MCF 10A (cell line): ENCODE measurements at regions not wholly inside any gene's neighbourhood (a gene's known extent, or its start where the extent isn't known, plus 50 kb on each side); places are given as distances from the start of the nearest gene placed in this dataset.

ENCODE experiments used
- BruUV-seq: library from RNA; stranded (reverse); fragments of 400-500 nt; replicated peaks from 2 replicates; lab custom pipeline; 2021; lab: Mats Ljungman, UMichigan
- CTCF ChIA-PET: fragments of 300-600 bp; sonication (Branson Sonifier 250); formaldehyde crosslinking; extraction: SDS; loops from one replicate; lab custom pipeline; 2021; ENCODE audit warnings: antibody characterized with exemption, inconsistent platforms; lab: Yijun Ruan, JAX
- POLR2A ChIA-PET: fragments of 300-600, 350-650 bp; sonication (Branson Sonifier 250); formaldehyde crosslinking; extraction: SDS; loops from one replicate; lab custom pipeline; 2020; ENCODE audit warnings: antibody characterized with exemption, inconsistent platforms; lab: Yijun Ruan, JAX
- DNase-seq: peaks from one replicate; pipeline ENCODE4 v3.0.0-alpha.2; 2018; ENCODE audit not compliant: unreplicated experiment
- H3K27ac Mint-ChIP-seq: one replicate; pipeline ENCODE4 v1.8.0; 2022; ENCODE audit warnings: mild to moderate bottlenecking, low read depth, mixed read lengths; ENCODE audit not compliant: unreplicated experiment
- H3K27me3 Mint-ChIP-seq: one replicate; pipeline ENCODE4 v1.8.0; 2022; ENCODE audit warnings: mixed read lengths; ENCODE audit not compliant: insufficient read depth, unreplicated experiment
- H3K36me3 Mint-ChIP-seq: one replicate; pipeline ENCODE4 v1.8.0; 2022; ENCODE audit warnings: mild to moderate bottlenecking, moderate library complexity, mixed read lengths; ENCODE audit not compliant: insufficient read depth, unreplicated experiment
- H3K4me1 Mint-ChIP-seq: one replicate; pipeline ENCODE4 v1.8.0; 2022; ENCODE audit warnings: mixed read lengths; ENCODE audit not compliant: insufficient read depth, unreplicated experiment
- H3K4me3 Mint-ChIP-seq: one replicate; pipeline ENCODE4 v1.8.0; 2022; ENCODE audit warnings: mild to moderate bottlenecking, moderate library complexity, mixed read lengths; ENCODE audit not compliant: unreplicated experiment
- H3K9me3 Mint-ChIP-seq: one replicate; pipeline ENCODE4 v1.8.0; 2022; ENCODE audit warnings: mixed read lengths; ENCODE audit not compliant: unreplicated experiment
- CTCF ChIP-seq: fragments of 200-600 bp; IDR thresholded peaks from one replicate; pipeline ENCODE4 v1.8.0; 2022; ENCODE audit warnings: antibody characterized with exemption, mild to moderate bottlenecking; ENCODE audit not compliant: unreplicated experiment
- intact Hi-C: fragments of 100-400 bp; cut with micrococcal nuclease; formaldehyde crosslinking; loops from 2 replicates; pipeline ENCODE4 v1.14.1; 2022

- CTCF ChIA-PET = interaction anchor here (0.6 kb wide), 1 partner anchor 101 kb away, joined by 4 read pairs; no protein-coding TSS in a partner anchor
- Mint-ChIP-seq H3K36me3 (no peaks in the 10 kb centered on the region), H3K9me3 (no peaks in the 10 kb centered on the region), H3K27me3 (no peaks in the 10 kb centered on the region), H3K4me1 (no peaks in the 10 kb centered on the region), H3K27ac (no peak overlapping the region), H3K4me3 (no peak overlapping the region)
- POLR2A ChIA-PET = interaction anchor here (1.0 kb wide), 1 partner anchor 10 kb away, joined by 3 read pairs; no protein-coding TSS in a partner anchor
- no TSS peak for BruUV-seq
- no peak for DNase-seq
- intact Hi-C loops = no loop called here
- no peak for TF ChIP-seq CTCF
Measured at GRCh38 chr13:67769987-67770341, 539.8 kb upstream of the PCDH9 start.

- no peak for DNase-seq
- no peaks in the 10 kb centered on the region for H3K9me3 Mint-ChIP-seq
- ChIA-PET POLR2A (interaction anchor here (1.0 kb wide), 1 partner anchor 11 kb away, joined by 3 read pairs; no protein-coding TSS in a partner anchor), CTCF (no interaction called here)
- intact Hi-C loops = no loop called here
- no peak overlapping the region for H3K27ac Mint-ChIP-seq
- no peaks in the 10 kb centered on the region for H3K36me3 Mint-ChIP-seq
- no peak overlapping the region for H3K4me3 Mint-ChIP-seq
- H3K4me1 Mint-ChIP-seq = no peaks in the 10 kb centered on the region
- no TSS peak for BruUV-seq
- no peak for TF ChIP-seq CTCF
- H3K27me3 Mint-ChIP-seq = no peaks in the 10 kb centered on the region
Measured at GRCh38 chr13:67769063-67769986, 539.2 kb upstream of the PCDH9 start.

GRCh38 chr13:67763984-67764383, 533.8 kb upstream of the PCDH9 start:
- Mint-ChIP-seq H3K4me1 (no peaks in the 10 kb centered on the region), H3K27me3 (no peaks in the 10 kb centered on the region), H3K4me3 (no peak overlapping the region), H3K27ac (no peak overlapping the region), H3K9me3 (peaks cover 4% of the 10 kb centered on the region), H3K36me3 (no peaks in the 10 kb centered on the region)
- ChIA-PET POLR2A (interaction anchor here (0.6 kb wide), 1 partner anchor 14 kb away, joined by 3 read pairs; no protein-coding TSS in a partner anchor), CTCF (no interaction called here)
- no peak for TF ChIP-seq CTCF
- intact Hi-C loops = no loop called here
- DNase-seq = no peak
- no TSS peak for BruUV-seq

GRCh38 chr13:67763384-67763783, 533.2 kb upstream of the PCDH9 start:
- no peak overlapping the region for H3K4me3 Mint-ChIP-seq
- peaks cover 7% of the 10 kb centered on the region for H3K9me3 Mint-ChIP-seq
- H3K27ac Mint-ChIP-seq = no peak overlapping the region
- no peak for TF ChIP-seq CTCF
- no peaks in the 10 kb centered on the region for H3K4me1 Mint-ChIP-seq
- intact Hi-C loops = no loop called here
- H3K36me3 Mint-ChIP-seq = no peaks in the 10 kb centered on the region
- ChIA-PET POLR2A (interaction anchor here (0.6 kb wide), 1 partner anchor 14 kb away, joined by 3 read pairs; no protein-coding TSS in a partner anchor), CTCF (no interaction called here)
- BruUV-seq = no TSS peak
- no peaks in the 10 kb centered on the region for H3K27me3 Mint-ChIP-seq
- DNase-seq = no peak
